ENCODE measurements at regions not wholly inside any gene's neighbourhood (a gene's known extent, or its start where the extent isn't known, plus 50 kb on each side); places are given as distances from the start of the nearest gene placed in this dataset.

- TF ChIP-seq, protein P1, sequence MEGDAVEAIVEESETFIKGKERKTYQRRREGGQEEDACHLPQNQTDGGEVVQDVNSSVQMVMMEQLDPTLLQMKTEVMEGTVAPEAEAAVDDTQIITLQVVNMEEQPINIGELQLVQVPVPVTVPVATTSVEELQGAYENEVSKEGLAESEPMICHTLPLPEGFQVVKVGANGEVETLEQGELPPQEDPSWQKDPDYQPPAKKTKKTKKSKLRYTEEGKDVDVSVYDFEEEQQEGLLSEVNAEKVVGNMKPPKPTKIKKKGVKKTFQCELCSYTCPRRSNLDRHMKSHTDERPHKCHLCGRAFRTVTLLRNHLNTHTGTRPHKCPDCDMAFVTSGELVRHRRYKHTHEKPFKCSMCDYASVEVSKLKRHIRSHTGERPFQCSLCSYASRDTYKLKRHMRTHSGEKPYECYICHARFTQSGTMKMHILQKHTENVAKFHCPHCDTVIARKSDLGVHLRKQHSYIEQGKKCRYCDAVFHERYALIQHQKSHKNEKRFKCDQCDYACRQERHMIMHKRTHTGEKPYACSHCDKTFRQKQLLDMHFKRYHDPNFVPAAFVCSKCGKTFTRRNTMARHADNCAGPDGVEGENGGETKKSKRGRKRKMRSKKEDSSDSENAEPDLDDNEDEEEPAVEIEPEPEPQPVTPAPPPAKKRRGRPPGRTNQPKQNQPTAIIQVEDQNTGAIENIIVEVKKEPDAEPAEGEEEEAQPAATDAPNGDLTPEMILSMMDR (IDR thresholded peaks at IDR 0.05; ENCODE audit: poor library complexity, severe bottlenecking), result no peak
- no peak for TF ChIP-seq EP300 (conservative IDR thresholded peaks at IDR 0.05; ENCODE audit: poor library complexity, severe bottlenecking)
Measured at GRCh38 chr1:29889776-29890175, 653.5 kb downstream of the PTPRU start.

Data from neural cell (in vitro differentiated cells).